Frontal cortex (tissue), 3 donors: ENCODE measurements at regions not wholly inside any gene's neighbourhood (a gene's known extent, or its start where the extent isn't known, plus 50 kb on each side); places are given as distances from the start of the nearest gene placed in this dataset.
"Not testable (repeated sequence)": the region's sequence is repeated elsewhere in the genome, so short reads cannot be mapped to it uniquely, and the experiment has no call there.

ENCODE experiments used
- DNase-seq, 2 donors: peaks; one replicate each; pipeline ENCODE4 v3.0.0; 2012; ENCODE audit warnings: low spot score in 2 of 2
- FAIRE-seq: peaks from 2 replicates; lab custom pipeline; 2012; peaks lifted over from hg19 to GRCh38; lab: Jason Lieb, UNC
- donor health status: control.
- donor health status: control.
- donor health status: control.

DNA sequence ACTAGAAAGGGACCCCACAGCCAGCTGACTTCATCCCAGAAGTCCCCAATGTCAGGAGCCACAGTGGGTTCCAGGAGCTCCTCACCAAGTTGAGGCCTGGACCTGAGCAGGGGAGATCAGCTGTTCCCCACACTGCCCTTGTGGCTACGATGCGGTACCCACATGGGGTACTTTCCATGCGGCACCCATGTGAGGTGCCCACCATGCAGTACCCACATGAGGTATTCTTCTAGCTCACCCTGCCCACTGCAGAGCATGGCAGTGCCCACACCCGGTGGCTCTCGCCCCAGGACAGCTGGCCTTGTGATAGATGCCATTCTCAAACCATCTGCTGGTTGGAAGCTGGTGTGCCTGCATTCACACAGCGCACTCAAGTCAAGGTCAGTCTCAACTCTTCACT lies 136.3 kb upstream of the PDE1C start:
- DNase-seq = no peak
- FAIRE-seq = no peak

DNA sequence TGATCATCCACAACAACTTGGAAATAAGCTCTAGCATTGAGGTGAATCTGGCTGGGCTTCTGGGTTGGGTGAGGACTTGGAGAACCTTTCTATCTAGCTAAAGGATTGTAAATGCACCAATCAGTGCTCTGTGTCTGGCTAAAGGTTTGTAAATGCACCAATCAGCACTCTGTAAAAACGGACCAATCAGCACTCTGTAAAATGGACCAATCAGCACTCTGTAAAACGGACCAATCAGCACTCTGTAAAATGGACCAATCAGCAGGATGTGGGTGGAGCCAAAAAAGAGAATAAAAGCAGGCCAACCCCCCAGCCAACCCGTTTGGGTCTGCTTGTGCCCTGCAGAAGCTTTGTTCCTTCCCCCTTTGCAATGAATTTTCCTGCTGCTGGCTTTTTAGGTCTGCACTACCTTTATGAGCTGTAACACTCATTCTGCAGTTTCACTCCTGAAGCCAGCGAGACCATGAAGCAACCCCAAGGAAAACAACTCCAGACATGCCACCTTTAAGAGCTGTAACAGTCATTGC lies 135.2 kb upstream of the PDE1C start:
- DNase-seq, FAIRE-seq: not testable (repeated sequence)

DNA sequence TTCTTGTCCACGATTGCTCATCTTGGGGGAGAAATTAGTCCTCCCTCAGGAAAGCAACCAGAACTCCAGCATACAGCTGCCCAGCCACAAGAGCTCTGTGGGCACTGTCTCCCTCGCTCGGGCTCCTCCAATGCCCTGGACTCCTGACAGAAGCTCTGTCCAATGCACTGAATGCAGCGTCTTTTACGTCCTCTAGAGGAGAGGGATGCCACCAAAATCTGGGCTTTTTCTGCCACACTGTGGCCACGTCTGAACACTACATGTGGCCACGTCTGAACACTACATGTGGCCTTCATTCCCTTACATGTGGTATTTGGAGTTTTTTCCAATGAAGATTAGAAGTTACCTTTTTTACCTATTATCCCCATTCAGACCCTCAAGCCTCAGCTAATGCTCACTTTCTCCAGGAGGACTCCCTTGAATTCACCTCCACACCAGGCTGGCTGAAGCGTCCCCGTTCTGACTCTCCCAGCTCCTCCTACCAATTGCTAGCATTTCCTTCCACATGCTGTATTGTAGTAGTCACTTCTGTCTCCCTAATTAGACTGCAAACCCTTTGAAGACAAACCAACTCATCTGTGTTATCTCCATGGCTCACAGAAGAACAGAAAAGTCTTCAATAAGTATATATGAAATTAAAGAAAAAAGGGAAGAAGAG lies 134.3 kb upstream of the PDE1C start:
- FAIRE-seq (peak; percentile 94), DNase-seq (peak; percentile 45 to 54)

GRCh38 chr7:32200646-32201045 lies 130.4 kb upstream of the PDE1C start:
- no peak for DNase-seq
- no peak for FAIRE-seq

- DNase-seq (no peak), FAIRE-seq (no peak)
Measured at GRCh38 chr7:32194537-32194936, 124.3 kb upstream of the PDE1C start.

DNA sequence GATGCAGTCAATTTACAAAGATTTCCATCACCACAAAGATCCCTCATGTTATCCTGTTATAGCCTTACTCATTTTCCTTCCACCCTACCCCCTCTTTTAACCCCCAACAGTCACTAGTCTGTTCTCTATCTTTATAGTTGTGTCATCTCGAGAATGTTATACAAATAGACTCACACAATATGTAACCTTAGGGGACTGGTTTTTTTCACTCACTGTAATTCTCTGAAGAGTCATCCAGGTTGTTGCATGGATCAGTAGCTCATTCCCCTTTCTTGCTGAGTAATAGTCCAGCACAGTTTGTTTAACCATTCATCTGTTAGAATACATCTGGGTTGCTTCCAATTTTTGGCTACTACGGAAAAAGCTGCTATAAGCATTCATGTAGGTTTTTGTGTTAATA lies 121.1 kb upstream of the PDE1C start:
- DNase-seq (no peak), FAIRE-seq (no peak)

- FAIRE-seq (no peak), DNase-seq (no peak)
Measured at GRCh38 chr7:32179567-32179966, 109.4 kb upstream of the PDE1C start.

DNA sequence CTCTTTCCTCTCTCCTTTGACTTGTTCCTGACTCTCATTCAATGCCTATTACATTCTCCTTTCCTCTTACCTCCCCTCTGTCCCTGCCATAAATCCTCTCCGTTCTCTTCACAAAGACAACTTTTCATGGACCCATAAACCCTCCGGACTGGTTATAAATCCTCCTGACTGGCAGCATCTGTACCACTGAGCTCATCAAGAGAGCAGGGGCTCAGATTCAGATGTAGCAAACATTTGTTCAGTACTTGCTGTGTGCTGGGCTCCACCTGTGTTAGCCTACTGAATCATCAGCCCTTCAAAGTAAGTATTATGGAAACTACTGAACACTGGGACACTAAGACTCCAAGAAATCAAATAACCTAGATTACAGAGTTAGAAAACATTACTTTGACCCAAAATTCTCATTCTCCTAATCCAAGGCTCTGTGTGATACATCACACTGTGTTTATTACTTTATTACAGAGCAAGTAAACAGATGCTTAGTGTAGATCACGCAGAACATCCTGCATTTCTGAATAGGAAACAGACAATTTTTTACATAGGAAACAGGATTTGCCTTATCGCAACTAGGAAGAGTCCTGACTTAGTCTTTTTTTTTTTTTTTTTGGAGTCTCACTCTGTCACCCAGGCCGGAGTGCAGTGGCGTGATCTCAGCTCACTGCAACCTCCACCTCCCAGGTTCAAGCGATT lies 108.6 kb upstream of the PDE1C start:
- FAIRE-seq (no peak), DNase-seq (no peak)

- FAIRE-seq (no peak), DNase-seq (no peak)
Measured at GRCh38 chr7:32177232-32177631, 107.0 kb upstream of the PDE1C start.

GRCh38 chr7:32175099-32175498 lies 104.9 kb upstream of the PDE1C start:
- FAIRE-seq (no peak), DNase-seq (no peak)

GRCh38 chr7:32171248-32171647 lies 101.0 kb upstream of the PDE1C start:
- FAIRE-seq (peak; percentile 99), DNase-seq (no peak)

DNA sequence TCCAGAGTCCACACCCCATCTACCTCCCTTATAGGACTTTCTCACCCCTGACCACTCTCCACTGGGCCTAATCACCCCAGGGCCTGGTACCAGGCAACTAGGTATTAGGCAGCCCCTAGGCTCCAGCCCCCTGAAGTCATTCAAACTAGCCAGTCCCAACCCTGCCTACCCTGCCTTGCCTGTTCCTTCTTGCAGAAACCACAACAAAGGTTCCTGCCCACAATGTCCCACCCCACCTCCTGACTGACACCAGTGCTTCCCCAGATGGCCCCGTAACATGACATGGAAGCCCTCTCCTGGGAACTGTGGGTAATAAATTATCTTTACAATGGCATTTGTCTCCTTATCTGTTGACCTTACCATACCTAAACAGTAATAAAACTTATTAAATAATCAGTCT lies 100.6 kb upstream of the PDE1C start:
- FAIRE-seq = no peak
- DNase-seq = no peak

GRCh38 chr7:32169228-32169627 lies 99.0 kb upstream of the PDE1C start:
- DNase-seq (no peak), FAIRE-seq (no peak)

GRCh38 chr7:32167815-32168214 lies 97.6 kb upstream of the PDE1C start:
- no peak for FAIRE-seq
- no peak for DNase-seq

DNA sequence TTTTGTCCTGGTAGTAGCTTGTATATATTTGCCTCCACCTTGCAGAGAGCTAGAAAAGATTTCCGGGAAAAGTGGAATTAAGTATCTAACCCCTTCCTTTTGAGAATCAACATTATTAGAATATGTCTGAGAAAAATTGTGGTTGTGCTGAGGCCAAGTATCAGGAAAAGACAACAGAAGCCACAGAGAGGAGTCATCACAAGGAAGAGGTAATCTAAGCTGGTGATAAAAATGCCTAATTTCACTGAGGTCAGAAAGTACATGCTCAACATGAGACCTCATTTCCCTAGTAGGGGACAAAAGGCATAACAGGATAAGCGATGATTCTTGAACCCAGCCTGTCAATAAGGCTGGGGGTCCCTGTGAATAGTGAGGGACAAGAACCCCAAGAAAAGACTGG lies 97.0 kb upstream of the PDE1C start:
- FAIRE-seq (no peak), DNase-seq (no peak)

DNA sequence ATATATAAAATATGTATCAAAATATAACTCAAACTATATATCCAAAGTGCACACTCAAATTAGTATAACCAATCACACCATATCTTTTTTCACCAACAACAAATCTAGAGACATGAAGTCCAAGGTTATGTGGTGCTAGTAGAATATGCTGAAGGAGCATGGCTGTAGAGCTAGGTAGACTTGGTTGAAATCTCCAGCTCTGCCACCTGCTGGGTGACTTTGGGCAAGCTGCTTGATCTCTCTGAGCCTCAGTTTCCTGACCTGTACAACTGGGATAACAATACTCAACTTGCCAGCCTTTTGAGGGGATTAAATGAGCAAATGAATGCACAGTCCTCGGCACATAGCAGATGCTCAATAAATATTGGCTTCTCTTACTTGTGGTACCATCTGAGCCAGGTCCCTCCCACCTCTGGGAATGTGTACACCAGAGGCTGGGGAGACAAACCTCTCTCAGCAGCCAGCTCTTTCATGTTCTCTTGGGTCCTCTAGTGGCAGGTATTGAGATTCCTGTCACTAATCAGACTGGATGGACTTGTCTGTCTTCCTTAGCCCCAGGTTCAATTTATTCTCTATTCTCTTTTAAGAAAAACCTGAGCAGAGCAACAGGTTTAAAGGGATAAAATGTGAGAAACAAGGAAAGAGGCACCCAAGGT lies 94.3 kb upstream of the PDE1C start:
- FAIRE-seq = no peak

GRCh38 chr7:32163896-32164295 lies 93.7 kb upstream of the PDE1C start:
- DNase-seq (no peak), FAIRE-seq (no peak)

More for the DNA sequence above, 94.3 kb upstream of the PDE1C start:
- DNase-seq = peak; percentile 17 to 23

GRCh38 chr7:32163141-32163806 lies 93.1 kb upstream of the PDE1C start:
- no peak for DNase-seq
- no peak for FAIRE-seq

DNA sequence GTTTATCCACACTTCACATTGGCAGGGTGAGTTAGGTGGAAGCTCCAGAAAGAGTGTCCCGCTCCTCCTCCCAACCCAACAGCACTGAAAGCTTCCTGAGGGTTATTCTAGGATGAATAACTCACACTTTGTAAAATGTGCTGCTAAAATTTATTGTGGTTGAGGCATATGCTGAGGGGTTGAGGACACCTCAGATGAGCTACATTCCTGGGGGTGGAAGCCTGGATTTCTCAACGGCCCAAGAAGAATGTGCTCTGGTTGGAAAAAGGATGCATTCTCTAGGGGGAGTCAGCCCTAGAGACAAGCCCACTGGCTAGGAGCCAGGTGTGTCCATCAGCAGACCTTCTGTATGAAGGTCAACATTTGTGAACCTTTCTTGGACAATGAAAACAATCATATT lies 91.5 kb upstream of the PDE1C start:
- DNase-seq (no peak), FAIRE-seq (no peak)
